AG04450 (cell line): ENCODE measurements at regions not wholly inside any gene's neighbourhood (a gene's known extent, or its start where the extent isn't known, plus 50 kb on each side); places are given as distances from the start of the nearest gene placed in this dataset.

Source experiments
- CTCF ChIA-PET: fragments of 300-600, 350-600 bp; formaldehyde crosslinking; extraction: SDS; loops from one replicate; lab custom pipeline; 2022; ENCODE audit warnings: antibody characterized with exemption, inconsistent platforms; lab: Charles Lee
- POLR2A ChIA-PET: fragments of 350-600 bp; formaldehyde crosslinking; extraction: SDS; loops from one replicate; lab custom pipeline; 2021; ENCODE audit warnings: antibody characterized with exemption, inconsistent platforms; lab: Yijun Ruan, JAX
- DNase-seq: peaks from one replicate; pipeline ENCODE4 v3.0.0-alpha.2; 2011; ENCODE audit warnings: low read depth, low spot score
- H3K27ac ChIP-seq: one replicate; pipeline ENCODE4 v1.5.1; 2012; ENCODE audit warnings: low read depth, low read length, control low read depth
- H3K27me3 ChIP-seq: one replicate; pipeline ENCODE4 v1.6.0; 2012; ENCODE audit warnings: low read length; ENCODE audit not compliant: control insufficient read depth, insufficient read depth
- H3K4me3 ChIP-seq: 2 replicates; pipeline ENCODE4 v1.5.1; 2011; ENCODE audit warnings: mild to moderate bottlenecking, low read depth, low read length, control low read depth
- H3K9me3 ChIP-seq: 2 replicates; pipeline ENCODE4 v1.5.1; 2012; ENCODE audit warnings: low read length; ENCODE audit not compliant: control insufficient read depth, insufficient read depth
- CTCF ChIP-seq: IDR thresholded peaks from 2 replicates; pipeline ENCODE4 v1.5.1; 2011; ENCODE audit warnings: low read depth, low read length, control low read depth, inconsistent platforms

GRCh38 chr4:23455456-23456158, 434.2 kb downstream of the PPARGC1A start:
- no peak for DNase-seq
- Histone ChIP-seq H3K9me3 (no peaks in the 10 kb centered on the region), H3K4me3 (no peak overlapping the region), H3K27me3 (no peaks in the 10 kb centered on the region), H3K27ac (no peak overlapping the region)
- ChIA-PET CTCF (interaction anchor here (0.5 kb wide), 1 partner anchor 1018 kb away, joined by 3 read pairs; no protein-coding TSS in a partner anchor), POLR2A (no interaction called here)
- no peak for TF ChIP-seq CTCF

GRCh38 chr4:23441530-23442069, 448.2 kb downstream of the PPARGC1A start:
- POLR2A ChIA-PET, result no interaction called here
- CTCF ChIA-PET, result no interaction called here
- no peak for TF ChIP-seq CTCF
- no peak overlapping the region for H3K27ac ChIP-seq
- no peaks in the 10 kb centered on the region for H3K27me3 ChIP-seq
- H3K9me3 ChIP-seq, result no peaks in the 10 kb centered on the region
- no peak overlapping the region for H3K4me3 ChIP-seq
- DNase-seq, result no peak

GRCh38 chr4:23438764-23439163, 451.1 kb downstream of the PPARGC1A start:
- ChIA-PET CTCF (no interaction called here), POLR2A (no interaction called here)
- Histone ChIP-seq H3K4me3 (no peak overlapping the region), H3K9me3 (0 out of 2 replicates have a peak, but pooled peaks cover 3% of the 10 kb centered on the region), H3K27me3 (no peaks in the 10 kb centered on the region), H3K27ac (no peak overlapping the region)
- TF ChIP-seq CTCF, result no peak
- DNase-seq, result no peak

- POLR2A ChIA-PET, result no interaction called here
- CTCF ChIA-PET, result no interaction called here
- no peak for DNase-seq
- Histone ChIP-seq H3K27ac (no peak overlapping the region), H3K9me3 (no peaks in the 10 kb centered on the region), H3K27me3 (no peaks in the 10 kb centered on the region), H3K4me3 (no peak overlapping the region)
- TF ChIP-seq CTCF, result no peak
These were observed 460.4 kb downstream of the PPARGC1A start for GRCh38 chr4:23429497-23429896.

GRCh38 chr4:23425570-23425969, 464.3 kb downstream of the PPARGC1A start:
- Histone ChIP-seq H3K4me3 (no peak overlapping the region), H3K9me3 (no peaks in the 10 kb centered on the region), H3K27me3 (no peaks in the 10 kb centered on the region), H3K27ac (no peak overlapping the region)
- no peak for DNase-seq
- CTCF ChIA-PET, result no interaction called here
- no peak for TF ChIP-seq CTCF
- POLR2A ChIA-PET, result no interaction called here
